Neural cell (in vitro differentiated cells): ENCODE measurements at regions not wholly inside any gene's neighbourhood (a gene's known extent, or its start where the extent isn't known, plus 50 kb on each side); places are given as distances from the start of the nearest gene placed in this dataset.

ENCODE experiments used
- H2AFZ ChIP-seq: fragments of 200-600, 300-800 bp; sonication (generic), shearing (Covaris generic); 2 replicates; pipeline ENCODE4 v1.6.0; 2014; ENCODE audit warnings: low read depth, mild to moderate bottlenecking, antibody characterized with exemption, low read length, moderate library complexity
- H3F3A ChIP-seq: fragments of 200-600 bp; shearing (Covaris generic); 2 replicates; pipeline ENCODE4 v1.6.1; 2016; ENCODE audit warnings: mild to moderate bottlenecking, moderate library complexity, mixed read lengths, antibody characterized with exemption, low read length; ENCODE audit not compliant: insufficient read depth, poor library complexity, severe bottlenecking
- H3K27ac ChIP-seq: fragments of 200-600, 300-800 bp; sonication (generic), shearing (Covaris generic); 2 replicates; pipeline ENCODE4 v1.5.1; 2014; ENCODE audit warnings: mild to moderate bottlenecking, low read length, moderate library complexity
- H3K27me3 ChIP-seq: fragments of 300-800, 200-600 bp; sonication (generic), shearing (Covaris generic); 2 replicates; pipeline ENCODE4 v1.6.0; 2014; ENCODE audit warnings: mild to moderate bottlenecking, low read depth, low read length, moderate library complexity; ENCODE audit not compliant: insufficient read depth
- H3K36me3 ChIP-seq: fragments of 300-800, 200-600 bp; sonication (generic), shearing (Covaris generic); 2 replicates; pipeline ENCODE4 v1.5.1; 2014; ENCODE audit warnings: mild to moderate bottlenecking, antibody characterized with exemption, low read length, moderate library complexity; ENCODE audit not compliant: insufficient read depth
- H3K4me2 ChIP-seq: fragments of 300-800, 200-600 bp; sonication (generic), shearing (Covaris generic); 2 replicates; pipeline ENCODE4 v1.6.0; 2014; ENCODE audit warnings: mild to moderate bottlenecking, low read length
- H3K4me3 ChIP-seq: fragments of 300-800, 200-600 bp; sonication (generic), shearing (Covaris generic); 2 replicates; pipeline ENCODE4 v1.5.1; 2014; ENCODE audit warnings: mild to moderate bottlenecking, low read length, moderate library complexity
- H3K79me2 ChIP-seq: fragments of 200-600 bp; shearing (Covaris generic); replicated peaks from 2 replicates; pipeline ENCODE4 v1.6.0; 2014; ENCODE audit warnings: mild to moderate bottlenecking, low read length, moderate library complexity; ENCODE audit not compliant: insufficient read depth
- H3K9ac ChIP-seq: fragments of 300-800, 200-600 bp; sonication (generic), shearing (Covaris generic); 2 replicates; pipeline ENCODE4 v1.6.1; 2016; ENCODE audit warnings: mild to moderate bottlenecking, low read length, mixed read lengths
- H3K9me2 ChIP-seq: fragments of 200-600 bp; shearing (Covaris generic); 2 replicates; pipeline ENCODE4 v1.6.1; 2016; ENCODE audit warnings: mild to moderate bottlenecking, low read length, mixed read lengths; ENCODE audit not compliant: insufficient read depth
- H3K9me3 ChIP-seq: fragments of 200-600, 300-800 bp; sonication (generic), shearing (Covaris generic); 2 replicates; pipeline ENCODE4 v1.6.1; 2016; ENCODE audit warnings: mild to moderate bottlenecking, mixed run types, low read length, moderate library complexity, mixed read lengths
- H4K20me1 ChIP-seq: fragments of 200-600 bp; shearing (Covaris generic); 2 replicates; pipeline ENCODE4 v1.6.1; 2016; ENCODE audit warnings: mild to moderate bottlenecking, mixed run types; ENCODE audit not compliant: insufficient read depth
- CTCF ChIP-seq: fragments of 450-650 bp; IDR thresholded peaks from 2 replicates; pipeline ENCODE4 v1.5.1; 2014; ENCODE audit warnings: antibody characterized with exemption, mild to moderate bottlenecking, moderate library complexity; ENCODE audit not compliant: poor library complexity, severe bottlenecking
- EP300 ChIP-seq: fragments of 450-650 bp; conservative IDR thresholded peaks from 2 replicates; pipeline ENCODE4 v1.6.1; 2014; ENCODE audit warnings: antibody characterized with exemption, mild to moderate bottlenecking, moderate library complexity; ENCODE audit not compliant: poor library complexity, severe bottlenecking
- EZH2 ChIP-seq: fragments of 200-600, 300-800 bp; shearing (Covaris generic), sonication (generic); IDR thresholded peaks from 2 replicates; pipeline ENCODE4 v1.6.1; 2014; ENCODE audit warnings: antibody characterized with exemption, low read length, borderline replicate concordance, mild to moderate bottlenecking; ENCODE audit not compliant: insufficient read depth, poor library complexity, severe bottlenecking
- MXI1 ChIP-seq: fragments of 450-650 bp; conservative IDR thresholded peaks from 2 replicates; pipeline ENCODE4 v1.6.1; 2014; ENCODE audit warnings: antibody characterized with exemption, mild to moderate bottlenecking; ENCODE audit not compliant: poor library complexity, severe bottlenecking
- POLR2AphosphoS5 ChIP-seq: IDR thresholded peaks from 2 replicates; pipeline ENCODE4 v1.6.1; 2012
- RAD21 ChIP-seq: fragments of 450-650 bp; conservative IDR thresholded peaks from 2 replicates; pipeline ENCODE4 v1.6.1; 2014; ENCODE audit warnings: antibody characterized with exemption, mild to moderate bottlenecking, moderate library complexity
- REST ChIP-seq: IDR thresholded peaks from 2 replicates; pipeline ENCODE4 v1.6.1; 2012; ENCODE audit warnings: borderline replicate concordance
- SMC3 ChIP-seq: fragments of 450-650 bp; conservative IDR thresholded peaks from 2 replicates; pipeline ENCODE4 v1.6.1; 2014; ENCODE audit warnings: antibody characterized with exemption, mild to moderate bottlenecking, moderate library complexity; ENCODE audit not compliant: poor library complexity
- TAF1 ChIP-seq: IDR thresholded peaks from 2 replicates; pipeline ENCODE4 v1.6.1; 2012; ENCODE audit warnings: low read depth

- Histone ChIP-seq H3K4me2 (no peak overlapping the region), H3F3A (no peaks in the 10 kb centered on the region), H3K36me3 (no peaks in the 10 kb centered on the region), H3K27ac (no peak overlapping the region), H2AFZ (no peak overlapping the region), H4K20me1 (no peaks in the 10 kb centered on the region), H3K27me3 (no peaks in the 10 kb centered on the region), H3K9ac (no peak overlapping the region), H3K9me3 (no peaks in the 10 kb centered on the region), H3K9me2 (no peaks in the 10 kb centered on the region), H3K79me2 (no peaks in the 10 kb centered on the region), H3K4me3 (no peak overlapping the region)
- TF ChIP-seq EZH2 (no peak), REST (no peak), RAD21 (peak; percentile 61), SMC3 (peak; percentile 70), TAF1 (no peak), POLR2AphosphoS5 (no peak), CTCF (peak; percentile 66), EP300 (no peak)
These were observed 115.3 kb upstream of the WDR11 start for GRCh38 chr10:120735773-120736371.

GRCh38 chr10:120736377-120736776, 114.8 kb upstream of the WDR11 start:
- no peaks in the 10 kb centered on the region for H3K27me3 ChIP-seq
- no peak for TF ChIP-seq SMC3
- TF ChIP-seq TAF1: no peak
- no peak for TF ChIP-seq REST
- no peak for TF ChIP-seq EZH2
- TF ChIP-seq MXI1: no peak
- TF ChIP-seq EP300: no peak
- TF ChIP-seq CTCF: no peak
- TF ChIP-seq POLR2AphosphoS5: no peak
- no peak for TF ChIP-seq RAD21
- no peak overlapping the region for H2AFZ ChIP-seq
- H3K79me2 ChIP-seq: no peaks in the 10 kb centered on the region
- H3F3A ChIP-seq: no peaks in the 10 kb centered on the region
- no peaks in the 10 kb centered on the region for H4K20me1 ChIP-seq
- H3K27ac ChIP-seq: no peak overlapping the region
- H3K4me3 ChIP-seq: no peak overlapping the region
- H3K9me3 ChIP-seq: no peaks in the 10 kb centered on the region
- no peak overlapping the region for H3K4me2 ChIP-seq
- H3K9me2 ChIP-seq: no peaks in the 10 kb centered on the region
- H3K9ac ChIP-seq: no peak overlapping the region
- H3K36me3 ChIP-seq: no peaks in the 10 kb centered on the region
